Fibroblast of the conjunctiva (primary cell): ENCODE measurements at regions not wholly inside any gene's neighbourhood (a gene's known extent, or its start where the extent isn't known, plus 50 kb on each side); places are given as distances from the start of the nearest gene placed in this dataset.
"Not testable (repeated sequence)": the region's sequence is repeated elsewhere in the genome, so short reads cannot be mapped to it uniquely, and the experiment has no call there.

Experiments used
- DNase-seq: peaks from one replicate; pipeline ENCODE4 v3.0.0-alpha.2; 2010; ENCODE audit warnings: low read depth

DNA sequence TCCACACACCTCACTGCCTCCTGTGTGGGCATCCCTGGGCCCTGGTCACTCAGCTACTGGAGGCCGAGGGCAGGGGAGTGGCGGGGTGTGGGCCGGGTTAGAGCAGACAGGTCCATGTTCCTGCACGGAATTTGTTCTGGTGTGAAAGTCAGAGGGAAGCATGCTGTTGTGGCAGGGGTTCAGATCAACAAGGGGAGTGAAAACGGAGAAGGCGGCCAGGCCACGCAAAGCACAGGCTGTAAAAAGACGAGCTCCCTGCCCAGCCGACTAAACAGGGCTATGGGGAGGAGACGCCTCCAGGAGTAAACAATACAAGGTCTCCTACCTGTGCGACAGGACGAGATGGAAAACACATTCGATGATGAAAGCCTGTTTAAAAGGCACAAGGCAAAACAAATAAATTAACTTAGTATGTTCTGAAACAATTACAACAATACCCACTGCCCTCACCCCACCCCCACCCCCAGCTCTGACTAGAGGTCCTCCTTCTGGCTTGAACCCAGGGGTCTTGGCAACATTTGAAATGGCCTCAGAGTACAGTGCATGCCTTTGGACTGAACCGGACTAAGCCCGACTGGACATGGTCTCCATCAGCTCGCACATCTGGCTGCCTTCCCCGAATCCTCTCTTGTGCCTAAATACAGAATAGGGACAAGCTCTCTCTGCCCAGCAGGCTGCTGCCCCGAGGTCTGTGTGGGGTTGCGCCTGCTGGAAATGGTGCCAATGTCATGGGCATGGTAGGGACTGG is 274.9 kb upstream of the DIO3 start:
- DNase-seq = no peak

- no peak for DNase-seq
Measured at GRCh38 chr14:101288436-101289229, 272.7 kb upstream of the DIO3 start.

DNA sequence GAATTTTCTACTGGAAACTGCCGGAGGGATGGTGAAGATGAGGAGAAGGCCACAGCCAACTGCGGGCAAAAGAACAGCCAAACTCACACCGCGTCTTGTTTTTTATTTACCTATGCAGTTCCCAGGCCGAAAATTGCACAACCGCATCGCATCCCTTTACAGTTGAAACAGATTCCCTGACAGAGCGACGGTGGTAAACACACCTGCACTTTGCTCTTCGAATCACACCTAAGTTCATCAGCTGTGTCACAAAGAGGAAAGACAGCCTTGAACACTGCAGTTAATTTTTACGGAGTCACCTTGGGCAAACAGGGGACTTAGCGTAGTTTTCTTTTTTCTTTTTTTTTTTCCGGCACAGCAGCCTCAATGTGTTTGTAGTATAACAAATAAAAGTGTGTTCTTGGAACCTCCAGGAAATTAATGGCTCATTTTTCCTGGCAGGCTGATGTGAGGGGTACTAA is 272.0 kb upstream of the DIO3 start:
- DNase-seq = no peak

DNA sequence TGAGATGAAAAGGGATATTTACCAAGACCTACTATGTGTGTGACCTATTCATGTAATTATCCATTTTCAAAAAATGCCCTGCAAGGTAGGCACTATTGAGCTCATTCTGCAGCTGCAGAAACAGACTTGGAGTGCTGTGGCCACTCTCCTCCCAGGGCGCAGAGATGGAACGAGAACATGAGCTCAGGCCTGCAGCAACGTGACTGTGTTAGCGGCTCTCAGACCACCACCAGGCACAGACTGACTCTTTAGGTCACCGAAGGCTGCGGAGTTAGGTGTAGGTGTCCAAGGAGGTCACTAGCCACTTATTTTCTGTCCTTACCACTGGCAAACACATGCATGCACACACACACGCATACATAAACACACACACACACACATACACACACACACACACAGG is 271.4 kb upstream of the DIO3 start:
- DNase-seq = no peak

DNA sequence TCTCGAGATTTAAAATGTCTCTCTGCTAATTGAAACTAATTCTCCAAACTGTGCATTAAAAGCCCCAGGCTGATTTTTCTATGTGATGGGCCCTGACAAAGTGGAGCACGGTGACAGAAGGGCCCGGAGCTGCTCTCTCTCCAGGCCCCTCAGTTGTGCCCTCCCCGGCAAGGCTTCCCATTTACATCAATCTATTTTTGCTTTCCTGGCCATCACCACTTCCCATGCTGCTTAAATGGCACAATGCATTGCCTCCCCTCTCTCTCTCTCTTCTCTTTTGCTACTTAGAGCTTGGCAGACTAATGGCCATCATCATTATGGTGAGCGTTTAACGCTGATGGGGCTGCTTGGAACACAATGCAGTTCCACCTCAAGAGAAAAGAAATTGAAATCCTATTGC is 270.7 kb upstream of the DIO3 start:
- DNase-seq = no peak

- DNase-seq = no peak
Measured at GRCh38 chr14:101291390-101291789, 269.9 kb upstream of the DIO3 start.

DNA sequence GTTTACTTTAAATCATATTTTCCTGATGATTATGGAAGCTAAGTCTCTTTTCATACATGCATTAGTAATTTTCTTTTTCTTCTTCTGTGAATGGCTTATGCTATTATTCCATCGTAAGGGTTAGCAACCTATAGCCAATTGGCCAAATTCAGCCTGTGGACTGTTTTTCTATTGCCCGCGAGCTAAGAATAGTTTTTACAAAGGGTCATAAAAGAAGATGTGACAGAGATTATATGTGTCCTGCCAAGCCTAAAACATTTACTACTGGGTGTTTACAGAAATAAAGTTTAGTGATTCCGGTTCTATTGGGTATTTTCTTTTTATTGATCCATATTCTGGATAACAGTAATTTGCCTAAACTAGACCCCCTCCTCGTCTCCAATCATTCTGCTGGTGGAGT is 268.8 kb upstream of the DIO3 start:
- no peak for DNase-seq

- DNase-seq = no peak
Measured at GRCh38 chr14:101293605-101294004, 267.7 kb upstream of the DIO3 start.

- DNase-seq = no peak
Measured at GRCh38 chr14:101294136-101294535, 267.2 kb upstream of the DIO3 start.

GRCh38 chr14:101299781-101300180 is 261.5 kb upstream of the DIO3 start:
- DNase-seq = not testable (repeated sequence)

GRCh38 chr14:101301011-101301410 is 260.3 kb upstream of the DIO3 start:
- DNase-seq = no peak

- DNase-seq = not testable (repeated sequence)
Measured at GRCh38 chr14:101307162-101307561, 254.1 kb upstream of the DIO3 start.

GRCh38 chr14:101311186-101311585 is 250.1 kb upstream of the DIO3 start:
- DNase-seq = not testable (repeated sequence)

GRCh38 chr14:101313268-101313667 is 248.0 kb upstream of the DIO3 start:
- no peak for DNase-seq

DNA sequence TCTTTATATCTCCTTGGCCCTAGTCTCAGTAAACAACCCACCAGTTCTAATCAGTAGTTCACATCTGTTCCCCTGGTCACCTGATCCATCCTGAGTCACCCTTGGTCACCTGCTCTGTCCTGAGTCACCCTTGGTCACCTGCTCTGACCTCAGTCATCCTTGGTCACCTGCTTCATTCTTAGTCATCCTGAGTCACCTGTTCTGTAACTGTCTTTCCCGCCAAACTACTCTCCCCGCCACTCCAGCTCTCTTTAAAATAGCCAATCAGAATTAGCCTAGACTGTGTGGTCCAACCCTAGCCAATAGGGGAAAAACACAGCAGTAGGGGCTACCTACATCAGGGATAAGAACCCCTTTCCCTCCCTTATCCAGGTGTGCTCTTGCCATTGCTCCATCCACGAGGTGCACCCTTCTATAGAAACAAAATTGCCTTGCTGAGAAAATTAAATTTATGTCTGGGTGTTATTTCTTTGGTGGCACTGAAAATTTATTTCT is 245.4 kb upstream of the DIO3 start:
- no peak for DNase-seq

DNA sequence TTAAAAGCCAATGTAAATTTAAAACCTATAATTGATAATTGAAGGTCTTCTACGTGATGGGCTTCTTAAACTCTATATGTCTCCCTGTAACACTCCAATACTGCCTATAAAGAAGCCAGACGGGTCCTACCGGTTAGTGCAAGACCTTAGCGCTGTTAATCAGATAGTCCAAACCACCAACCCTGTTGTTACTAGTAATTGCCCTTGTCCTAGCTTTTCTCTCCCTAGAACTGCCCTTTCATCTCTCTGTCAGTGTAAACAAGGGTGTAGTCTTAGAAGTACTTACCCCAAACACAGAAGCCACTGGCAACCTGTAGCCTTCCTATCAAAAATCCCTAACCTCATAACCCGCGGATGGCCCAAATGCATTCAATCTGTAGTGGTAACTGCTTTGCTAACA is 243.0 kb upstream of the DIO3 start:
- DNase-seq = no peak

GRCh38 chr14:101320396-101320795 is 240.9 kb upstream of the DIO3 start:
- DNase-seq = no peak

- no peak for DNase-seq
Measured at GRCh38 chr14:101322223-101322622, 239.1 kb upstream of the DIO3 start.

GRCh38 chr14:101323111-101323510 is 238.2 kb upstream of the DIO3 start:
- DNase-seq = no peak

- DNase-seq = not testable (repeated sequence)
Measured at GRCh38 chr14:101323614-101324235, 237.6 kb upstream of the DIO3 start.

- DNase-seq = no peak
Measured at GRCh38 chr14:101325319-101325718, 236.0 kb upstream of the DIO3 start.

DNA sequence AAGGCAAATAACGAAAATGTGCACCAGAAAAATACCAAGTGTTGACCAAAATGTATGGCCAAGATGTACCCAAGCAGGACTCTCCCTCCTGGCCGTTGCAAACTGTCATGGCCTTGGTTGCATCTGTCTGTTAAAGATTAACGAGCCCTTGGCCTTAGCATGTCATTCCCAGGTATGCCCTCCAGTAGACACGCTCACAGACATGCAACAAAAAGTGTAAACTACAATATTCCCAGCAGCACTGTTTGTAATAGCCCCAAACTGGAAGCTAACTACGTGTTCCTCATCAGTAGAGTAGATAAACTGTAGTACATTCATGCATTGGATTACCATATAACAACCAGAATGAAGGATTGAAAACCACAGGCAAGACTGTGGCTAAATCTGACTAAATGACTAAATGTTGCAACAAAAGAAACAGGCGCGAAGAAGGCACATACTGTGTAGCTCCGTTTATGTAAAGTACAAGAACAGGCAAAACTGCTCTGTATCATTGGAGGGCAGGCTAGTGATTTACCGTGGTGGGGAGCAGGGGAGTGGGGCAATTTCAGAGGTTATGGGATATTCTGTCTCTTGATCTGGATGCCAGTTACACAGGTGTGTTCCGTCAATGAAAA is 232.8 kb upstream of the DIO3 start:
- DNase-seq = no peak
